GM23338 (cell line): ENCODE measurements at regions not wholly inside any gene's neighbourhood (a gene's known extent, or its start where the extent isn't known, plus 50 kb on each side); places are given as distances from the start of the nearest gene placed in this dataset.

Experiments used
- ATAC-seq: fragments of 200-7000 bp; cut with Tn5 transposase; 3 replicates; pipeline ENCODE4 v1.9.1; 2020
- DNase-seq: peaks from one replicate; pipeline ENCODE4 v3.0.0-alpha.2; 2015; ENCODE audit warnings: low spot score
- H2AFZ ChIP-seq: fragments of 200-600 bp; sonication (generic); 2 replicates; pipeline ENCODE4 v1.8.0; 2016; ENCODE audit warnings: antibody characterized with exemption, mild to moderate bottlenecking, moderate library complexity
- H3F3A ChIP-seq: fragments of 200-600 bp; sonication (generic); replicated peaks from 2 replicates; pipeline ENCODE4 v1.8.0; 2017; ENCODE audit warnings: antibody characterized with exemption, mixed run types, low read depth
- H3K27ac ChIP-seq: fragments of 200-600 bp; sonication (generic); 2 replicates; pipeline ENCODE4 v1.6.1; 2016; ENCODE audit warnings: low read depth
- H3K27me3 ChIP-seq: fragments of 200-600 bp; sonication (generic); 2 replicates; pipeline ENCODE4 v1.8.0; 2016; ENCODE audit warnings: mild to moderate bottlenecking, mixed run types, moderate library complexity; ENCODE audit not compliant: insufficient read depth
- H3K36me3 ChIP-seq: fragments of 200-600 bp; sonication (generic); 2 replicates; pipeline ENCODE4 v1.8.0; 2016; ENCODE audit warnings: mild to moderate bottlenecking; ENCODE audit not compliant: insufficient read depth
- H3K4me1 ChIP-seq: fragments of 200-600 bp; sonication (generic); 2 replicates; pipeline ENCODE4 v1.8.0; 2016; ENCODE audit warnings: mild to moderate bottlenecking, moderate library complexity; ENCODE audit not compliant: insufficient read depth
- H3K4me2 ChIP-seq: fragments of 200-600 bp; sonication (generic); 2 replicates; pipeline ENCODE4 v1.7.1; 2017; ENCODE audit warnings: mixed run types
- H3K4me3 ChIP-seq: fragments of 200-600 bp; sonication (generic); 2 replicates; pipeline ENCODE4 v1.6.1; 2016; ENCODE audit warnings: mixed run types
- H3K79me2 ChIP-seq: fragments of 200-600 bp; sonication (generic); replicated peaks from 2 replicates; pipeline ENCODE4 v1.8.0; 2017; ENCODE audit warnings: mild to moderate bottlenecking; ENCODE audit not compliant: insufficient read depth
- H3K9me2 ChIP-seq: fragments of 200-600 bp; sonication (generic); 2 replicates; pipeline ENCODE4 v1.8.0; 2017; ENCODE audit not compliant: insufficient read depth
- H4K20me1 ChIP-seq: fragments of 200-600 bp; sonication (generic); replicated peaks from 2 replicates; pipeline ENCODE4 v1.8.0; 2017; ENCODE audit warnings: mild to moderate bottlenecking; ENCODE audit not compliant: insufficient read depth
- H3K27ac Mint-ChIP-seq: 2 replicates; pipeline ENCODE4 v1.8.0; 2020; ENCODE audit warnings: inconsistent platforms, mild to moderate bottlenecking, moderate library complexity, mixed read lengths
- H3K27me3 Mint-ChIP-seq: 3 replicates; pipeline ENCODE4 v1.8.0; 2022; ENCODE audit warnings: low read depth, mild to moderate bottlenecking, moderate library complexity, mixed read lengths, inconsistent platforms; ENCODE audit not compliant: insufficient read depth, poor library complexity
- H3K36me3 Mint-ChIP-seq: 3 replicates; pipeline ENCODE4 v1.8.0; 2021; ENCODE audit warnings: low read depth, mild to moderate bottlenecking, inconsistent platforms, moderate library complexity, mixed read lengths
- H3K4me1 Mint-ChIP-seq: 3 replicates; pipeline ENCODE4 v1.8.0; 2020; ENCODE audit warnings: mild to moderate bottlenecking, inconsistent platforms, mixed read lengths
- H3K4me3 Mint-ChIP-seq: 3 replicates; pipeline ENCODE4 v1.8.0; 2021; ENCODE audit warnings: moderate library complexity, mild to moderate bottlenecking, inconsistent platforms, mixed read lengths
- H3K9me3 Mint-ChIP-seq: 3 replicates; pipeline ENCODE4 v1.8.0; 2020; ENCODE audit warnings: moderate library complexity, mild to moderate bottlenecking, inconsistent platforms, mixed read lengths
- CREB1 ChIP-seq: fragments of 250-450 bp; sonication (Bioruptor Pico); IDR thresholded peaks from 2 replicates; pipeline ENCODE4 v1.5.0; 2020; ENCODE audit warnings: low read depth, mild to moderate bottlenecking, moderate library complexity
- ETS1 ChIP-seq: IDR thresholded peaks from 2 replicates; pipeline ENCODE4 v1.6.1; 2016; ENCODE audit warnings: antibody characterized with exemption
- EZH2 ChIP-seq: fragments of 200-600 bp; sonication (generic); IDR thresholded peaks from one replicate; pipeline ENCODE4 v1.8.0; 2017; ENCODE audit warnings: antibody characterized with exemption, mild to moderate bottlenecking, low read depth; ENCODE audit not compliant: unreplicated experiment
- JUNB ChIP-seq: IDR thresholded peaks from one replicate; pipeline ENCODE4 v1.6.1; 2016; ENCODE audit warnings: antibody characterized with exemption; ENCODE audit not compliant: unreplicated experiment
- NANOG ChIP-seq: IDR thresholded peaks from 2 replicates; pipeline ENCODE4 v1.6.1; 2016; ENCODE audit warnings: antibody characterized with exemption, borderline replicate concordance
- POLR2AphosphoS5 ChIP-seq: IDR thresholded peaks from 2 replicates; pipeline ENCODE4 v1.6.1; 2016; ENCODE audit warnings: antibody characterized with exemption, low read depth
- STAT1 ChIP-seq: IDR thresholded peaks from one replicate; pipeline ENCODE4 v1.6.1; 2016; ENCODE audit warnings: antibody characterized with exemption; ENCODE audit not compliant: unreplicated experiment
- ZNF114 ChIP-seq: fragments of 250-450 bp; sonication (Bioruptor Pico); IDR thresholded peaks from 2 replicates; pipeline ENCODE4 v1.5.0; 2020; ENCODE audit warnings: mild to moderate bottlenecking, moderate library complexity
- ZNF331 ChIP-seq: fragments of 250-450 bp; sonication (Bioruptor Pico); IDR thresholded peaks from 2 replicates; pipeline ENCODE4 v1.5.0; 2020; ENCODE audit warnings: low read depth, mild to moderate bottlenecking, moderate library complexity
- TF ChIP-seq, protein P1 (sequence below): IDR thresholded peaks from one replicate; pipeline ENCODE4 v1.6.1; 2018; ENCODE audit warnings: antibody characterized with exemption; ENCODE audit not compliant: unreplicated experiment
- TF ChIP-seq, protein P2 (sequence below), 2 experiments: fragments of 200-600 bp in 1 of 2; sonication (generic) in 1 of 2; conservative IDR thresholded peaks; 2 replicates each; pipeline versions ENCODE4 v1.5.1 to v1.6.1; 2016 to 2017; ENCODE audit warnings: antibody characterized with exemption in 2 of 2, low read depth in 2 of 2, mild to moderate bottlenecking in 2 of 2, moderate library complexity in 1 of 2

- TF ChIP-seq, protein P1, sequence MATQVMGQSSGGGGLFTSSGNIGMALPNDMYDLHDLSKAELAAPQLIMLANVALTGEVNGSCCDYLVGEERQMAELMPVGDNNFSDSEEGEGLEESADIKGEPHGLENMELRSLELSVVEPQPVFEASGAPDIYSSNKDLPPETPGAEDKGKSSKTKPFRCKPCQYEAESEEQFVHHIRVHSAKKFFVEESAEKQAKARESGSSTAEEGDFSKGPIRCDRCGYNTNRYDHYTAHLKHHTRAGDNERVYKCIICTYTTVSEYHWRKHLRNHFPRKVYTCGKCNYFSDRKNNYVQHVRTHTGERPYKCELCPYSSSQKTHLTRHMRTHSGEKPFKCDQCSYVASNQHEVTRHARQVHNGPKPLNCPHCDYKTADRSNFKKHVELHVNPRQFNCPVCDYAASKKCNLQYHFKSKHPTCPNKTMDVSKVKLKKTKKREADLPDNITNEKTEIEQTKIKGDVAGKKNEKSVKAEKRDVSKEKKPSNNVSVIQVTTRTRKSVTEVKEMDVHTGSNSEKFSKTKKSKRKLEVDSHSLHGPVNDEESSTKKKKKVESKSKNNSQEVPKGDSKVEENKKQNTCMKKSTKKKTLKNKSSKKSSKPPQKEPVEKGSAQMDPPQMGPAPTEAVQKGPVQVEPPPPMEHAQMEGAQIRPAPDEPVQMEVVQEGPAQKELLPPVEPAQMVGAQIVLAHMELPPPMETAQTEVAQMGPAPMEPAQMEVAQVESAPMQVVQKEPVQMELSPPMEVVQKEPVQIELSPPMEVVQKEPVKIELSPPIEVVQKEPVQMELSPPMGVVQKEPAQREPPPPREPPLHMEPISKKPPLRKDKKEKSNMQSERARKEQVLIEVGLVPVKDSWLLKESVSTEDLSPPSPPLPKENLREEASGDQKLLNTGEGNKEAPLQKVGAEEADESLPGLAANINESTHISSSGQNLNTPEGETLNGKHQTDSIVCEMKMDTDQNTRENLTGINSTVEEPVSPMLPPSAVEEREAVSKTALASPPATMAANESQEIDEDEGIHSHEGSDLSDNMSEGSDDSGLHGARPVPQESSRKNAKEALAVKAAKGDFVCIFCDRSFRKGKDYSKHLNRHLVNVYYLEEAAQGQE: no peak
- TF ChIP-seq ETS1 (no peak), ZNF331 (CRISPR knock-in tag) (no peak), JUNB (no peak), EZH2 (no peak), POLR2AphosphoS5 (no peak), ZNF114 (CRISPR knock-in tag) (no peak)
- TF ChIP-seq, protein P2, sequence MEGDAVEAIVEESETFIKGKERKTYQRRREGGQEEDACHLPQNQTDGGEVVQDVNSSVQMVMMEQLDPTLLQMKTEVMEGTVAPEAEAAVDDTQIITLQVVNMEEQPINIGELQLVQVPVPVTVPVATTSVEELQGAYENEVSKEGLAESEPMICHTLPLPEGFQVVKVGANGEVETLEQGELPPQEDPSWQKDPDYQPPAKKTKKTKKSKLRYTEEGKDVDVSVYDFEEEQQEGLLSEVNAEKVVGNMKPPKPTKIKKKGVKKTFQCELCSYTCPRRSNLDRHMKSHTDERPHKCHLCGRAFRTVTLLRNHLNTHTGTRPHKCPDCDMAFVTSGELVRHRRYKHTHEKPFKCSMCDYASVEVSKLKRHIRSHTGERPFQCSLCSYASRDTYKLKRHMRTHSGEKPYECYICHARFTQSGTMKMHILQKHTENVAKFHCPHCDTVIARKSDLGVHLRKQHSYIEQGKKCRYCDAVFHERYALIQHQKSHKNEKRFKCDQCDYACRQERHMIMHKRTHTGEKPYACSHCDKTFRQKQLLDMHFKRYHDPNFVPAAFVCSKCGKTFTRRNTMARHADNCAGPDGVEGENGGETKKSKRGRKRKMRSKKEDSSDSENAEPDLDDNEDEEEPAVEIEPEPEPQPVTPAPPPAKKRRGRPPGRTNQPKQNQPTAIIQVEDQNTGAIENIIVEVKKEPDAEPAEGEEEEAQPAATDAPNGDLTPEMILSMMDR (conservative IDR thresholded peaks at IDR 0.05; ENCODE audit: low read depth in 2 of 2): no peak
Observed at GRCh38 chr2:22497789-22498188, 887.2 kb upstream of the KLHL29 start (continued).

GRCh38 chr2:22499082-22499839, 885.7 kb upstream of the KLHL29 start:
- Histone ChIP-seq H3K4me3 (no peak overlapping the region), H3K27me3 (no peaks in the 10 kb centered on the region), H3K4me2 (no peak overlapping the region), H3K9me2 (peaks cover 5% of the 10 kb centered on the region; the same call in 1 of the 2 replicates), H4K20me1 (no peaks in the 10 kb centered on the region), H3K4me1 (no peaks in the 10 kb centered on the region), H3K27ac (no peak overlapping the region), H3F3A (no peaks in the 10 kb centered on the region), H2AFZ (no peak overlapping the region), H3K36me3 (0 out of 2 replicates have a peak, but pooled peaks cover 5% of the 10 kb centered on the region), H3K79me2 (no peaks in the 10 kb centered on the region)
- Mint-ChIP-seq H3K36me3 (no peaks in the 10 kb centered on the region), H3K9me3 (no peaks in the 10 kb centered on the region), H3K27ac (no peak overlapping the region), H3K27me3 (no peaks in the 10 kb centered on the region), H3K4me3 (no peak overlapping the region), H3K4me1 (peaks cover 7% of the 10 kb centered on the region; the same call in 2 of the 3 replicates)
- ATAC-seq: no peak
- no peak for DNase-seq
- no peak for TF ChIP-seq CREB1 (CRISPR knock-in tag)
- no peak for TF ChIP-seq ETS1
- TF ChIP-seq NANOG: no peak
- no peak for TF ChIP-seq ZNF331 (CRISPR knock-in tag)
- TF ChIP-seq JUNB: no peak
- TF ChIP-seq, protein P1: no peak
- TF ChIP-seq, protein P2 (conservative IDR thresholded peaks at IDR 0.05; ENCODE audit: low read depth in 2 of 2): no peak
- no peak for TF ChIP-seq POLR2AphosphoS5
- no peak for TF ChIP-seq STAT1
- no peak for TF ChIP-seq EZH2
